AG08396 (cell line): ENCODE measurements at regions not wholly inside any gene's neighbourhood (a gene's known extent, or its start where the extent isn't known, plus 50 kb on each side); places are given as distances from the start of the nearest gene placed in this dataset.

Source experiments
- DNase-seq: peaks from one replicate; pipeline ENCODE4 v3.0.0; 2012; ENCODE audit warnings: low spot score, mixed read lengths

DNA sequence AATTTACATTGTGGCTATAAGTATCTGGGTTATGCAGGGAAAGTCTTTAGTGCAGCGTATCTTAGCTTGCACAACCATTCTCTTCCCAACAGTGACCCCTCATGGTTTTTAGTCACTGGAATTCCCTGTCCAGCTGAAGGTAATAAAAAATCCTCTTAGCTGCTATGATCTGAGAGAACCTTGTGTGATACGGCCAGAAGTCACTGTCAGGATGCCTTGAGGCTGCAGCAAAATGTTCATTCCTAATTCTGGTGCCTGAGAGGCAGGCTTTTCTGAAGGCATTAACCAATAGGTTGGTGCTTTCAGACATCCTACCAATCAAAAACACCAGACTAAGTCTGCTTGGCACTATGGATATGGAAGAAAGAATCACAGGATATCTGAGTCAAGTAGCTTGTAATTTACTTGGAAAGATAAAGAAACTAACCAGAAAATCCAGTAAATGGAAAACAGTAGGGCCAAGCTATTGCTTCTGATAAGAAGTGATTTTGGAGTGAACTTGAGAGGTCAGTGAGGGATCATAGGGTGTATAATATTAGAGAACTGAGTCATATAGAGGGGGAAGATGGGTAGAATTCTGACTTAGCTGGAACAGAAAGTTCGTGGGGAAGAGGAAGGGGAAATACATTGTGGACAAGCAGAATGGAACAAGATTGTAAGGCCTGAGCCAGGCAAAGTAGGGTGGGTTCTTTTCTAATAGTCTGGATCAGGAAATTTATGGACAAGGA, 89.0 kb upstream of the SLC14A2 start:
- no peak for DNase-seq

DNA sequence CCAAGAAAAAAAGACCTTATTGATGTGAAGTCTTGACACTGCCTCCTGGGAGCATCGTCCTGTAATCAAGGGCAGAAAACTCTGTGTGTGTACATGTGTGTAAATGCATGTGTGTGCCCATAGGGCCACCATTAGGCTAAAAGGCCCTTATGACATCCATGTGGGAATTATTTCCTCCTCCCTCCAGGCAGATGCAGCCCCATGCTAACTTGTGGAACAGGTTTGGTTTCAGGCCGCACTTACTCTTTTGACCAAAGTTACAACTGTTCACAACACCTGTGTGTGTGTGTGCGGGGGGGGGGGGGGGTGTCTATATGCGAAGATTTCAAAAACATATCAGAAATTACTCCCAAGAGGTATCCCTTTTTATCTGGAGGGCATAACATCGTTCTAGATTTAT, 87.4 kb upstream of the SLC14A2 start:
- DNase-seq = no peak

DNA sequence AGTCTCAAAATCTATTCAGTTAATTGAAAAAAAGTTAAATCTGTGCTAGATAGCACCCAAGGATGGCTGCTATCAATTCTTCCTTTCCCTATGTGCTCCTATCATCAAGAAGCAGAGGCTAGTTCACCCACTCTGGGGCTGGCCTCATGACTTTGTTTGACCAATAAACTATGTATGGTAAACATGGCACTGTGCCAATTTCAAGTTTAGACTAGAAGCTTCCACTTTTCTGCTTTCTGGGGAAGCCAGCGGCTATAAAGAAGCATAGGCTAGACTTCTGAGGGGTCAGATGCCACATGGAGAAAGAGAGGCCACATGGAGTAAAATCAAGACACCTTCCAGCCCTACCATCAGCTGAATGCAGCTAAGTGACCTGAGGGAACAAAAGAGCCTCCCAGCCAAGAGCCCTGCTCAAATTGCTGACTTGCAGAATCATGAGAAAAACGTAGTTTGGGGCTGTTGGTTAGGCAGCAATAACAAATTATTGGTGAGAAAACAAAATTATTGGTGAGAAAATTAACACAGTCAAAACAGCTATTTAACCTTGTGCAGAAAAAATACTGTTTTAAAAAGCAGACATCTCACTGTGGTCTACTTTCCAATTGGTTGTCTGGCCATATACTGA, 86.5 kb upstream of the SLC14A2 start:
- no peak for DNase-seq

DNA sequence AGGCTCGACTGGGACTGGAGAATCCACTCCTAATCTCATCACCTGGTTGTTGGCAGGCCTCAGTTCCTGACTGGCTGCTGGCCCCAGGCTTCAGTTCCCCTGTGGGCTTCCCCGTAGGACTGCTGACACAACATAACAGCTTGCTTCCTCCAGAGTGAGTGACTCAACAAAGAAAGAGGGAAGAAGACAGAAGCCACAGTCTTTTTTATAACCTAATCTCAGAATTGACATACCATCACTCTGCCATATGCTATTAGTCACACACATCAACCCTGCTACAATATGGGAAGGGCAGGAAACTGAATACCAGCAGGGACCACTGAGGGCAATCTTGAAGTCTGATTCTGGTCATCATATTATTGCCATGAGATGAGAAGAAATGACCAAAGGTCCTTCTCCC, 76.8 kb upstream of the SLC14A2 start:
- no peak for DNase-seq

DNA sequence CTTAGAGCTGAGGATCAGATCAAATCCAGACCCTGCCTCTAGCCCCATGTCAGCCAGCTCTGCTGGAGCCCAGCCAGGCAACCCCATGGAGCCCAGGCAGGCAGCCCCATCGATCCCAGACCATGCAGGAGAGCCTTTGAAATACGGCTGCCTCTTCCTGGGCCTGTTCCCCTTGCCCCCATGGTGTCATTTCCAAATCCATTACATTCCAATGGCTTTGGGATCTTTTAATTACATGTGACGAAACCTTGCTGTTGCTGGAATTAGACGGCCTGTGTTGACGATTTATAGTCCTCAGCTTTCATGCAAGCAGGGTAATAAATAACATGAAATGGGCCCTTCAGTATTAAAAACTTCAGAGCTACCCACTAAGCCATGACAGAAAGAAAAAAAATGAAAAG, 75.8 kb upstream of the SLC14A2 start:
- DNase-seq = no peak

DNA sequence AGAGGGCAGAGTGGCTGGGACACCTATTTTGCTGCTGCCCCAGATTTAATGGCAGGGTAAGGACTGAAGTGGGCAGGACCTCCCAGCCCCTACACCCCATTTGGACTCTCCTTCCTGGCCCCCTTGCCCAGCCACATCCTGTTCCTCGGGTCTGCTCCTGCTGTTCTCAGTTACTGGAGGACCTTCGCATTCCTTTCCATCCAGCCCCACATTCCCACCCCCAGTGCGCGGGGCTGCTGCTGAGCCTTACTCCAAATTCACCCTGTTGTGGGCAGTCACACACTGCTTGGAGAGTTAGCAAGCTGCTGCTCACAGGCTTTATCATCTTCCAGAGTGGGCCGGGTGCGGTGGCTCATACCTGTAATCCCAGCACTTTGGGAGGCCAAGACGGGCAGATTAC, 75.2 kb upstream of the SLC14A2 start:
- no peak for DNase-seq

DNA sequence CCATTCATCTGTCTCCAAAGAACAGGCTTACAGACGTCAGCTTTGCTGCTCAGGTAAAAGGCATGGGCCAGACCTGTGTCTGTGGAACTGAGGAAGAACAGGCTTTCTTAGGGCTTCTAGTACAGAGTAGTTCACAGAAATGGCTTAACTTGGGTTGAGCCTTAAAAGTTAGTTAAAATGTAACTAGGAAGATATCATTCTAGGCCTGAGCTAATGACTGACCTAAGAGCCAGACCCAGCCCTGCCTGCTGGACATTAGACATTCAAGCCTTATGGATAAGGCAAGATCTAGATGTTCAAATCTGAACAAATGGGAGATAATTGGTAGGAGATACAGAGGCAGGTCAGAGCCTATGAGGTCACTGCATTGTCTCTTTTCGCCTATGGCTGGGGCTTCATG, 73.9 kb upstream of the SLC14A2 start:
- no peak for DNase-seq

DNA sequence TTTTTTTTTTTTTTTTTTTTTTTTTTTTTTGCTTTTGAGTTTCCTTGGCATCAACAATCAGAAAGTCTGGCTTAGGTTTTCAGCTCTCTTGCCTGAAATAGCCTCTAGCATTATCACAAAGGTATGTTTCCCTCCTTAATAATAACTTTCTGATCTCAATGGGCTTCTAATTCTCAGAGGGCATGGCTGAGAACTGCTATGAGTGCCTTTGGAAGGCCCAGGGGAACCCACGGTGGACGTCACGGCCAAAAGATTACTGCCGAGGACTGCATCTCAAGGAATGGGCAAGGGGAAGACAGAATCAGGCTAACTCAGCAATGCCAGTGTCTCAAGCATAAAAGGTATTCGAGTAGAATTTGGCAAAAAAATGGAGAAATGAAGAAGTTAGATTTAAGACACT, 73.2 kb upstream of the SLC14A2 start:
- DNase-seq = no peak

DNA sequence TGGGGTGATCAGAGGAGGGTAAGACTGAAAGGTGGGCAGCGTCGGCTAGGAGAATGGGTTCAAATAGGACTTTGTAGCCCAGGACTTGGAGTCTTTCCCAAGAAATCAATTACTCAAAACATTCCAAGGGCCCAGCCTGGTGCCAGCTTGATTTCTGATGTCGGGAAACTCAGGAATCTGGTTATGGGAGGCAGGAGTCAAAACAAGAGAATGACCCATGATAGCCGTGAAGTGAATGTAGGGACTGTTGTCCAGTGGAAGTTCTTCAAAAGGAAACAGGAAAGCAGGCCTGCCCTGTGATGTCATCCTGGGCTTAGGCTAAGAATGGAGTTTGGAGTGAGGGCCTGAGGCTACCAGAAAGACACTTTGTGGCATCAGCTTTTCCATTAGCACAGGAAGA, 67.4 kb upstream of the SLC14A2 start:
- no peak for DNase-seq

DNA sequence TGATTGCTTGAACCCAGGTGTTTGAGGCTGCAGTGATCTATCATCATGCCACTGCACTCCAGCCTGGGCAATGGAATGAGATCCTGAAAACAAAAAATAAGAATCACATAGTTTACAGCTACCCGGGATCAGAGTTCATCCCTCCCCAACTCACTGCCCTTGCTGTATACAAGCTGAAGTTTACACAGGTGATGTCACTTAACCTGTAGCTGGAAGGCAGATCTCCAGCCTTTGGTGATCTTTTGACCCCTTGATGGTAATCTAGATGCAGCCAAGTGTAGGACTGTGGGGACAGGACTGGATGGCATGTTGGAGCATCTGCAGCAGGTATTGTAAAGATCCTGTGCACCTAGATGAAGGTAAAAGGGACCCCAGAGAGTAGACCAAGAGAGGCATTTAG, 66.7 kb upstream of the SLC14A2 start:
- DNase-seq = no peak

DNA sequence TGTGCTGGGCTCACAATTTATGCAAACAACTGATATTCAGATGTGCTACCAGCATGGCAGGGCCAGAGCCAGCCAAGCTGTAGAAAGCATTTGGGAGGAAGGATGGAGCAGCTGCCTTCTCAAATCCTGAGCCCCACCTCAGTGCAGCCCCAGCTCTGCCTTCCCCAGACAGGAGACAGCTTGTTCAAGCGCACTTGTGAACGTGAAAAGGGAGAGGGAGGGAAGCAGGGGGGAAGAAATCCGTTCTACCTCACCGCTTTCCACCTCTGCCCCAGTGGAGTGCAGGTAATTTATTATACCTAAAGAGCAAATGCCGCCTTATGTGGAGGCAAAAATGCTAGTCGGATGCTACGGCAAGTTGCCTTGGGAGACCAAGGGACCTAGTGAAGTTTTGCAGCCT, 66.0 kb upstream of the SLC14A2 start:
- no peak for DNase-seq

DNA sequence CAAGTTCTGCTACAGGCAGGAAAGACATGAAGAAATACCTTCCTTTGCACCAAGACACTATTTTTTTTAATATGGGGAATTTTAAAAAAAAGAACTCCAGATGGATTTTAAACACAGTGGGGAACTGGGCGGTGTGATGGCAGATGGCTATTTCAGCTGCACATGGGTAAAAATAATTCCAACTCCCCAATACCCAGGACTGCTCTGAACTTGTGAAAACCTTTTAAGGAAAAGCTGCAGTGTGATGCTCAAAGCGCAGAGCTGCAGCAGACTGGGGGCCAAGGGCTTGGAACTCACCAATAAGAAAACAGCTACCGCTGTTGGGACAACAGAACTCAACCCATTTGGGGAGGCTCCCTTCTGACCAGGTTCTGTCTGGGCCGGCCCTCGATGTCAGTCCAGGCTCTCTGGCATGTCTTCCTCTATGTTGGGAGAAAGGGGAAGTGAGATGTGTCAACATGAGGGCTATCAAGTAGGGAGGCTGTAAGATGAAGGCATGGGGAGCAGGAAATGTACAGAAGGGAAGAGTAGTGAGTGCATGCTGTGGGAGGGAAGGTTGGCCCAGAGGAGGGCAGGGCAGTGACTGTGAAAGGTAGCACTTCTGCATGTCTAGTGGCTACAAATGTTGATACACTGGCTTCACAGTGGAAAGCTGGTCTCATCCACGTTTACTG, 64.0 kb upstream of the SLC14A2 start:
- no peak for DNase-seq

DNA sequence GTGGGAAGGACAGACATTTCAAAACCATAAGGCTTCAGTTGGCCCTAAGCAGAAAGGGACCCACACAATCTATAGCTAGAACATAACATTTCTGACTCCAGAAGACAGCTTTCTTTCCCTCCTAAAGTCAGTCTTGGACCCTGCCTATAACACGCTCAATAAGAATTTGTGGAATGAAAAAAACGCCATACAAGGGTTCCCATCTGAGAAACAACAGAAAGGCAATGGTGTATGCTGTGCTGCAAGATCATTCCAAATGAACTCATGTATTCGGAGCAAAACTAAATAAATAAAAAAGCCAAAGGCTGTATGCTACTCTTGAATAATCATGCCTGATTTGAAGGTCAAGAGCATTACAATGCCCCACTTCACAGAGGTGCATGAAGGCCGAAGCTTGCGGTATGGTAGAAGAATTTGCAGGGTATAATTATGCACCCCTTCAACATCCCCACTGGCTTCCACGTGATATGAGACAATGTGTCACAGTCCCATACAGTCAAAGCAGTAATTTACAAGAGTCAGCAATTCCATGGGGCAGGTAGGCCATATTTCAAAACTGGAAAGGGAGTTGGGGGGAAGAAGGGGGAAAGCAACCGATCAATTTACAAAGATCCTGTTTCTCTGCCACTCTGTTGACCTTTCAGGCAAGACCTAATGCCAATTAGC, 61.4 kb upstream of the SLC14A2 start:
- no peak for DNase-seq

DNA sequence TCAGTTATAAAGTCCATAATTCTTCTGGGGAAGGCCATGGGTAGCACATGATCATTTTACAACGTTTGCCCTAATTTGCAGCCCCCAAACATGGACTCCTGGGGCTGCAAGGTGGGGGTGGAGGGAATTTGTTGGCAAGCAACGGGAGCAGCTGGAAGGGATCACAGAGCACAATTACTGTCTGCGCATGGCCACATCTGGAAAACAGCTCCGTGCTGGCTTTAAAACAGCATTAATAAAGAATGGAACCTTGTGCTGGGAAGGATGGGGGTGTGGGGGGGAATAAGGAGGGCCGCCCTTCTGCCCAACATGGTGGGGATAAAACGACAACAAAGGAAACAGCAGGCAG, 60.9 kb upstream of the SLC14A2 start:
- DNase-seq = no peak

DNA sequence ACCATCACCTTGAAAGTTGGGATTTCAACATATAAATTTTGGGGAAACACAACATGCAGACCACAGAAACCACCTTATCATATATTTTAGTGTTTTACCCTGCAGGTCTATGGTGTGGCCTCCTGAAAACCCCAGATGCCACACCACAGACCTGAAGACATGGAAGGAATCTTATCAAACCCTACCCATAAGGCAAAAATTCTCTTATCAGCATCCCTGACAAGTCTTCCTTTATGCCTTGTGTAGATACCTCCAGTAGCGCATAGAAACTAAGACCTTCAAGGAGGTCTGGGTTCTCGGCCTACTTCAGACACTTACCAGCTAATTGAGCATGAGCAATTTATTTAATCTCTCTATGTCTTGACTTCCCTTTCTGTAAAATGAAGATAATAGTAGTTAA, 59.1 kb upstream of the SLC14A2 start:
- DNase-seq = no peak

DNA sequence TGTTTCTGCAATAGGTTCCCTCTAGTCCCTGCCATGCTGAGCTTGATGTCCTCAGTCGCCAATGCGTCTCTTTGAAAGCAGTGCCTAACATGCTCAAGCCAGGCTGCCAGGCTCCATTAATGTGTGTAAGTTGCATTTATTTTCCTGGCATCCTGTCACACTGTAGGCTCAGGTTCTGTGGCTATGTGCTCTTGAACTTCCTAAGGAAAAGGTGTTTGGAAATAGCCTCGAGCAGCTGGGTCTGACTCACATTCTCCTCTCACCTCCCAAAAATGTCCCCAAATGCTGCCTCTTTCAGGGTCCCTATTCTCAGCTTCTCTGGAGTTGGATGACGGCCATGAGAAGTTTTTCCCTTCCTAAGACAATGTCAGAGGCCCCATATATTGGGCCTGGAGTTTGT, 58.0 kb upstream of the SLC14A2 start:
- no peak for DNase-seq

DNA sequence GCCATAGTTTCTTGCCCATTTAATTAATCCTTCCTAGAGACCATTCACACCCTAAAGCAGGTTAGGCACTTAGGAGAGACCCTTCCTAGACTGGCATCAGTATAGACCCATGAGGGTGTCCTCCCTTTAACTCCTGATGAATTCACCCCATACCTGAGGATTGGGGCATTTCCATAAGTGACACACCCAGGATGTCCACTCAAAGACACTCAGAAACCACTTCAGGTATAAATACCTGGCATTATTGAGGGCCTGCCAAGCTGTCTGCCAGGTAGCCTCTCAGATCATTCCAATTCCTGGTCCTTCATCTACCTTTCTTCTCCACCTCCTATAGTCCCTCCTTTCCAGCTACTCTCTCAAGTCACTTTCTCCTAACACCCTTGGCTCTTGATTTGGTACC, 57.5 kb upstream of the SLC14A2 start:
- DNase-seq = no peak

DNA sequence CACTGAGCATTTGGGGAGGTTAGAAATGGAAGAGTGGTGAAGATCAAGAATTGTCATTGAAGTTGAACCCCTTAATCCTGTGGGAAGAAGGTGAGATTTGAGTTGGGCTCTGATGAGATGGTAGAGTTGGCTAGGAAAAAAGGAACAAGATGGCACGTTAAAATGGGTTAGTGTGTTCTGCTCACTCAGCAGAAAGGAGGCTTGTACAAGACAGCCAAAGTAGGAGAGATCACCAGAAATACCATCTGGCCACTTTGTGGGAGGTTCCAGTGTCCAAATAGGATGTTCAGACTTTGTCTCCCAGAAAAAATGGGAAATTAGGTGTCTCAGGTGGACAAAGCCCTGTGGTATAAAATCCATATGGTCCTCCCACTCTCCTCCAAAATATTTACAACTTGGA, 56.0 kb upstream of the SLC14A2 start:
- DNase-seq = no peak

DNA sequence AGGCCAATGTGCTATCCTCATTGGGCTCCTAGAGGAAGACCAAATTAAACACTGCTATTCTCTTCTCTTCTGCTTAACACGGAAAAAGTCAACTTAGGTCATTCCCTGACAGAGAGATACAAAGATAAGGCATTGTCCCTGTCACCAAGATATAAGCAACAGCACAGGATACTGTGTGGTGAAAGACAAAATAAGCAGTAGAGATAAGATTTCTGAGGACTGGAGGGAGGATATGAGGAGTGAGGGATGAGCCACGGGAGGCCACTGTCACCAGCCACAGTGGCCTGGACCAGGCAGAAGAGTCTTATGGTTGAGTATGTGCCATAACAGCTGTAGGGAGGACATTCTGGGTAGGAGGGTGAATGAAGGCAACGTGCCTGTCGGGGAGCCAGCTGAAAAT, 54.4 kb upstream of the SLC14A2 start:
- DNase-seq = no peak

DNA sequence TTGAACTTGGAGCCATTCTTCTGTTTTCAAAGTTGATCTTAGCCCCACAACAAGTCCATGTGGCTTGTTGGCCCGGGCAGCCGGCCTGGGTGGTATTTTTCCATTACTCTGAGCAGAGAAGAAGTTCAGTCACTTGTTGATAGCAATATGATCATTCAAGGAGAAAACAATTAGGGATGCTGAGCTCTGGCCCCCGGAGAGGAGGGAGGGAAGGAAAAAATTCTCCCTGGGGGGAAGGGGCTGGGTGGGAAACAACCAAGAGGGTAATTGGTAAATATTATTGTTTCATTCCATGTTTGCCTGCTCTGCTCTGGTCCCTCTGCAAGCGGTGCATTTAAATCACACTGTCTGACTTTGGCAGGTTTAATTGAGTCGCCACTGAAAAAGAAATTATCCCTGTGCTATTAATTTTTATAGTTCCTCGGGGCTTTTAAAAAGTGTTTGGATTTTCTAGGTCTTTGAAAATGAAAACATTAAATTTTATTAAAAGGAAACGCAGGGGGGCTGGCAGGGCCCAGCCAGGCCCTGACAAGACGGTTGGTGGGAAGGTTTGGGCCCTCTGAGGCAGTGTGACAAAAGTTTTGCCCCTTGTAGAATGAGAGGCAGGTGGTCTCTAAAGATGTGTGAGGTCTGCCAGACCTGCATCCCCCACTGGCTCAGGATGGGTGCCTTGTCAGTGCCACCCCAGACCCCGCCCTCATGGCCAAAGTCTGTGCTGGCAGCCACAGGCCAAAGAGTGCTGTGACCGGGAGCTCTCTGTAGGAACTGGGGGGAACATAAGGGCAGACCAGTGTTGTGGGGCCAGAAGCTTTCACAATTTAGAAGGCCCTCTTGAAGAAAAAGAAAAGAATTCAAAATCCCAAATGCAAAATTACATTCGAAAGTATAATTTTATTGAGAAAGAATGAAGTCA, 52.5 kb upstream of the SLC14A2 start:
- no peak for DNase-seq

DNA sequence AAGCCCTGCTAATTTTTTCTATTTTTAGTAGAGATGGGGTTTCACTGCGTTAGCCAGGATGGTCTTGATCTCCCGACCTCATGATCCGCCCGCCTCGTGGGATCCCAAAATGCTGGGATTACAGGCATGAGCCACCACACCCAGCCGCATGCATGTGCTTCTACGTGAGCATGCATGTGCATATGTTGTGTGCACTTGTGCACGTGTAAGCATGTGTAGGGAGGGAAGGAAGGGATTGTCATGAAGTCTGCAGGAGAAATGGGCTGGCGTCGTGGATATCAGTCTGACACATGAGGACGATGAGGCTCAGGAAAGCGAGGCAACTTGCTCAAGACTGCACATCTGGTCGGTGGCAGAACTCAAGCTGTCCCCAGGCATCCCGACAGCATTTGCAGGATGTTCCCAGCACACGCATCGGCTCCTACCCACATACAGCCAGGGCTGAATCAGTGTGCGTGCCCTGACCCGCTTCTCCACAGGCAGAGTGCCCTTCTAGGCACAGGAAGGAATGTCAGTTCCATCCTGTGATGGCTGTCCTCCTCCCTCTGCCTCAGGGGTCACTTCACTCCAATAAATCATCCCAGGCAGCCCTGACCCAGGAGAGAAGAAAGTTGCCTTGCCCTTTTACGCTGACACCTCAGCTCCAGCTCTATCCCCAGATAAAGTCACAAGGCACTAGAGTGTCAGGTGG, 49.9 kb upstream of the SLC14A2 start:
- no peak for DNase-seq
